ENCODE measurements at regions not wholly inside any gene's neighbourhood (a gene's known extent, or its start where the extent isn't known, plus 50 kb on each side); places are given as distances from the start of the nearest gene placed in this dataset.

DNA sequence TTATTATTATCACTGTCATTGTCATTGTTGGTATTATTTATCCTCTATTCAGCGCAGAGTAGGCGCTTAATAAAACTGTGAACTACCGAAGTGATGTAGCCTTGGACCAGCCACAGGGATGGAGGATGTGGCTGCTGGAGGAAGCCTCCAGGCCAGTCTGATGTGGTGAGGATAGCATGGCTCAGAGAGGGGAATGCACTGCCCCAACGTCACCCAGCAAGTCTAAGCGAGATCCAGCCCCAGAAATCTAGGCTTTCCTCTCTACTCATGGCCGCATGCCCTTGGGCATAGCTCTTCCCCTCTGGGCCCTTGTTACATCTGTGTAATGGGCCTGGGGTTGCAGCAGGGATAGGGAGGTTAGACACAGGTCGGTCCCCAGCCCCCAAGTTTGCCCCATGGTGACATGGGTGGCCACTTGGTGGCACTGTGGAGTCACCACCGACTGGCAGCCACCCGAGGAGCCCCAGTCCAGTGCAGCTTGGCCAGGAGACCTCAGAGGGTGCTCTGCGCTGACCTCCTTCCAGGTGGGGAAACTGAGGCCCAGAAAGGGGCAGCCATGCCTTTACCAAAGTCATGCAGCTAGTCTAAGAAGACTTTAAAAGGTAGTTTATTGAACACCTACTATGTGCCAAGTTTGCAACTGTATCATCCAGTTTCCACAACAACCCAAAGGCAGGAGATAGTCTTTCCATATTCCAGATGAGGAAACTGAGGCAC lies 395.7 kb downstream of the MN1 start:
- DNase-seq, result peak; percentile 11

- DNase-seq, result no peak
Observed at GRCh38 chr22:27406389-27406861, 395.1 kb downstream of the MN1 start.

DNA sequence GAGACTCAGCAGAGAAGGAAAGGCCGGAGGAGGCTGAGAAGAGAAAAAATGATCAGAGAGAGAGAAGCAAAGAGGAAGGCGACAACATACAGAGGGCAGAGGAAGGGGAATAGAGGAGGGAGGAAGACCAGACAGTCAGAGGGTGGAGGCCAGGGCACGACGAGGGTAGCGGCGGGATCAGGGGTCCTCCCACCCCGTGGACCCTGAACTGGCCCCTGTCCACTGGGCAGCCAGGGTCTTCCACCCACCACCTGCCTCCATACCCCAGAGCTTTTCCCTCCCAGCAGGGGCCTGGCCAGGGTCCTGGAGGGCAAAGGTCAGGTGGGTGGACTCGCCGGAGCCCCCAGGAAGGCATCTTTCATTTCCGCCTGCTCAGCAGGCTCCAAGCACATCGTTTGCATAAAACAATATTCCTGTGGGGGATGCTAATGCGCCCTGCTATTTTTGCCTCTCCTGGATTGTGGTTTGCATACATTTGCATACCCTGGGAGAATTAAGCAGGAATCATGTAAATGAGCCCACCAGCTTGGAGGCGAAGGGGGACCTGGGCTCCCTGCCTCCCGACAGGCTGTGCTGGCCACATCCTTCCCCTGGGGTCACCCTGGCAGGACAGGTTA lies 394.1 kb downstream of the MN1 start:
- no peak for DNase-seq

DNA sequence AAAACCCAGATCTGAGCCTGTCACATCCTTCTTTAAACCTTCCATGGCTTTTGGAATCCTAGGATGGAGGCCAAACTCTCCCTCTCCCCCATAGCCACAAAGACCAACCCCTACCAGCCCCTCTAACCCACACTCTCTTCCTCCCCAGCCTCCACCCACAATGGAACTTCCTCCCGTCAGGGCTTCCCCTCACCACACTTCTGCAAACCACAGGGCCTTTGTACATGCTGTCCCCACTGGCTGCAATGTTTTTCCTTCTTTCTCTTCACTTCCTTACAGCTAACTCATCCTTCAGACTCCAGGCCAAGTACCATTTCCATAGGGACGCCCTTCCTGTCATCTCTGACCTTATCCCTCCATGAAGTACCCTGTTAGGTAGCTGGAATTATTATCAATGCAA lies 393.5 kb downstream of the MN1 start:
- DNase-seq, result no peak

GRCh38 chr22:27409299-27409698 lies 392.3 kb downstream of the MN1 start:
- DNase-seq, result no peak

- no peak for DNase-seq
Observed at GRCh38 chr22:27412866-27413445, 388.6 kb downstream of the MN1 start.

- DNase-seq, result no peak
Observed at GRCh38 chr22:27413702-27414101, 387.9 kb downstream of the MN1 start.

DNA sequence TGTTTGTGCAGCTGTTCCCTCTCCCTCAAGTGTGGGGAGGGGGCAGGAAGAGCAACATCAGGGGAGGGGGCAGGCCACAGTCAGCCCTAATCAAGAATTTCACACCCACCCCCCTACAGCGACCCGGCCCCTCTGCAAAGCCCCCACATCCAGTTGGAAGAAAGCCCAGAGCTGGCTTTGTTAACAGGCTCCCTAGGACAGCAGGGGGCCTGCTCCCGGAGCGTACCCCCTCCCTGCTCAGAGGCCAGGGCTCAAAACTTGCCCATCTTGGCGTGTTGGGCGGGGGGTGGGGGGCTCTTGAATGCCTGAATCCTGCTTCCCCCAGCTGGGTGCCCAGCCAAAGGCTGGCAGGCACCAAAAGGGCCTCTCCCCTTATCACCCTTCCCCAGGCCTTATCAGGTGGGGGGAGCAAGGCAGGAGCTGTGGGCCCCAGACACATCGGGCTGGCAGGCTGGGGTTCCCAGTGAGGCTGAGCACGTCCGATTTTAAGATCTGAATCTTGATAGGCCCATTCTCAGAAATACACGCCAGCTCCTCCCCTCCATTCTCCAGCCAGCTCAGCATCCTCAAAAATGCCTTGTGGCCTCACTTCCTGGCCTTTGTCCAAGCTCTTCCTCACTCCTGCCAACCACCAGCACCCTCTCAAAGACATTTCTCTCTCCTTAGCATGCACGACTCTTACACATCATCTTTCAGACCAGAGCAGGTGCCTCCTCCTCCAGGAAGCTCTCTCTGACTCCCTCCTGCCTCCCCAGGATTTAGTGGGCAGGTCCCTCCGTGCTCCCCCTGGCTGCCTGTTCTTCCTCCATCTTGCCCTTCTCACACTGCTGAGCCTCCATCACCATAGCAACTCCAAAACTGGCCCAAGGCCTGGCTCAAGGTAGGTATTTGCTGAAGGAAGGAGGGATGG lies 384.8 kb downstream of the MN1 start:
- DNase-seq, result no peak

DNA sequence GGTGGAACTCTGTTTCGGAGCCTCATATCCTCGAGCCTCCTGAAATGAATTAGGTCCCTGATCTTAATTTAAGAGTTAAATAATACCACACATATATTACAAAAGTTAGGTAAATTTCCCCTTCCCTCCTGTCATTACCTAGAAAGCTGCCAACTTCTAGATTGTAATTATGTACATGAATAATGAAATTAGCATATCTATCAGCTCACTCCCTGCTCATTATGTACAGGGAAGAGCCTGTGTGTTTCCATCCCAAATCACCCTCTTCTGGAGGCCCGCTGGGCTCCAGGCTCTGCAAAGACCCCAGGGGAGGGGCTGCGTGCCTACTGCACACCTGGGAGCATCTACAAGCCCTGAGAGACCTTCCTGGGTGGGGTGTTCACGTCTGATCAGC lies 384.1 kb downstream of the MN1 start:
- no peak for DNase-seq

- no peak for DNase-seq
Observed at GRCh38 chr22:27418261-27418660, 383.3 kb downstream of the MN1 start.

DNA sequence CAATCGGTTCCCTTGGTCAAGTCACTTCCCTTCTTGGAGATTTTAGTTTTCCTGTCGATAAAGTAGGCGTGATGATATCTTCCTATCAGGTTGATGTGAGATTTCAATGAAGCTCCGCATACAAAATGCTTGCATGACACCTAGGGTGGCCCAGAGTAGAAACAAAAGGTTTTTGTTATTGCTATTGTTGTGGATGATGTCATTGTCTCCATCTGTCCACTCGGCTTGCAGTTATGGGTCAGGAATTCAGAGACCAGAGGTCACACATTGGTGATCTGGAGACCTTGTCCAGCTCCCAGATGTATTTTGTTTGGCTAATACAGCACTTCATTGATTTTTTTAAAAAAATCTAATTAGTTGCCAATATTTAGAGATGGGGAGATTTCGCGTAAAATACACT lies 382.1 kb downstream of the MN1 start:
- no peak for DNase-seq

DNA sequence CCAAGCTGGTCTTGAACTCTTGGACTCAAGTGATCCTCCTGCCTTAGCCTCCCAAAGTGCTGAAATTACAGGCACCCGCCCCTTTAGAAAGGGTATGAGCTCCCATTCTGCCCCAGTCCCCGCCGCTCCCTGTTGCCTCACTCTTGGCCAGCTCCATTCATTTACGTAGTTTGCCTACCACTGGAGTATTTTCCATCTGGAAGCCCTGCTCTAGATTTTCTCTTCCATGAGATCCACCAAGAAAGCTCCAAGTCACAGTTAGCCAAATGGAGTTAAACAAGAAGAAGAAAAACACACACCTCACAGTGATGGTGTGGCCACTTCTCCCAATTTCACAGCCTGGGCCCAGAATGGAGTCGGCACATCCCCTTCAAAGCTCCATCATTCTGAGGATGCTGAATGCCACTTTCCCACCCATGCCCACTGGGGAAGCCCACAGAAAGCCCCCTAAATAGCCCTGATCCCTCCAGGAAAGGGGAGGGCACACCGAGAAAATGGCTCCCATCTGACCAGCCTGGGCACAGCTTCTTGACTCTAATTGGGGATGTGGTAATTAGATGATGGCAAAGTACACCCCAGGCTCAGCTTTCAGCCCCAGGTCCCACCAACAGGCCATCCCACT lies 381.2 kb downstream of the MN1 start:
- no peak for DNase-seq

GRCh38 chr22:27420817-27421361 lies 380.7 kb downstream of the MN1 start:
- no peak for DNase-seq

DNA sequence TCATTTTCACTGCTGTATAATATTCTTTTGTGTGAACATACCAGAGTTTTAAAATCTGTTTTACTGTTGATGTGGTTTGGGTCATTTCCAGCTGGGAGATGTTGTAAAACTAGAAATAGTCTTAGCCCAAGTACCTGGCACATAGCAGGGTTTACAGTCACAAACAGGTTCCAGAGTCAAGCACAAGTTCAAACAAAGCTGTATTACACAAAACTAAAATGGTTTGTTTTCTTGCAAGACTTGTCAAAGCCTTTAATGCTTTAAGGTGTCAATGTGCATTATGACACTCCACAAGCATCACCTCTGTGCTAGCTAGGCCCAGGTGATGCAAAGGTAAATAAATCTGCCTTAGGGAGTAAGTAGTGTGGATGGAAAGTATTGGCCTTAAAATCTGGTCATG lies 379.1 kb downstream of the MN1 start:
- DNase-seq, result no peak

- DNase-seq, result no peak
Observed at GRCh38 chr22:27424319-27424718, 377.2 kb downstream of the MN1 start.

GRCh38 chr22:27429476-27429875 lies 372.1 kb downstream of the MN1 start:
- DNase-seq, result no peak

- no peak for DNase-seq
Observed at GRCh38 chr22:27431081-27431480, 370.5 kb downstream of the MN1 start.

DNA sequence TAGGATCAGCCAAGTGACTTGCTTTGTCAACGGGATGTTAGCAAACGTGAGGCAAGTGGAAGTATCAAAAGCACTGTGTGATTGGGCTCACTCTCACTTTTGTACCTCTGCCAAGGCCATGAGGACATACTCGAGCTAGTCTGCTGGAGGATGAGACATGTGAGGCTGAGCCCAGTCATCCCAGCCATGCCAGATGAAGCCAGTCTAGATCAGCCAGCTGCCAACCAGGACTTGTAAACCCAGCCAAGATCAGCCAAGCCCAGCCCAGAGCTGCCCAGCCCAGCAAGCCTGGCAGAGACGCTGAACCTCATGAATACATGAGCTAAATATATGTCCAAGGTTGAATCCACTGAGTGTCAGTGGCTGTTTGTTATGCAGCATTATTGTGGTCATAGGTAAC lies 369.7 kb downstream of the MN1 start:
- no peak for DNase-seq

DNA sequence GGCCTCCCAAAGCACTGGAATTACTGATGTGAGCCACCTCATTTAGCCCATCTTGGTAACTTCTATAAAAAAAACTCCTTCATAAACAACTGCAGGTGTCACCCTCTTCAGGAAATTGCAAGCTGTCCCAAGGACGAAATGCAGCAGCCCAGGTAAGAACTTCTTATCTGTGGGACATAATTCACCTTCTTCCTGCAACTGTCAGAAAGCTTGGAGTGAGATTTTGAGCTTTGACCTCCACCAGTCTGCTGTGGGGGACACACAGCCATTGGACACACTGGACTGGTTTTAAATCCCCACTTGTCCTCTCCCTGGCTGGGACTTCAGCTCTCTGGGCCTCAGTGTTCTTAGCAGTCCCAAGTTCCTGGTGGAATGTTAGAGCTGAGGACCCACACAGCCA lies 368.5 kb downstream of the MN1 start:
- DNase-seq, result no peak

DNA sequence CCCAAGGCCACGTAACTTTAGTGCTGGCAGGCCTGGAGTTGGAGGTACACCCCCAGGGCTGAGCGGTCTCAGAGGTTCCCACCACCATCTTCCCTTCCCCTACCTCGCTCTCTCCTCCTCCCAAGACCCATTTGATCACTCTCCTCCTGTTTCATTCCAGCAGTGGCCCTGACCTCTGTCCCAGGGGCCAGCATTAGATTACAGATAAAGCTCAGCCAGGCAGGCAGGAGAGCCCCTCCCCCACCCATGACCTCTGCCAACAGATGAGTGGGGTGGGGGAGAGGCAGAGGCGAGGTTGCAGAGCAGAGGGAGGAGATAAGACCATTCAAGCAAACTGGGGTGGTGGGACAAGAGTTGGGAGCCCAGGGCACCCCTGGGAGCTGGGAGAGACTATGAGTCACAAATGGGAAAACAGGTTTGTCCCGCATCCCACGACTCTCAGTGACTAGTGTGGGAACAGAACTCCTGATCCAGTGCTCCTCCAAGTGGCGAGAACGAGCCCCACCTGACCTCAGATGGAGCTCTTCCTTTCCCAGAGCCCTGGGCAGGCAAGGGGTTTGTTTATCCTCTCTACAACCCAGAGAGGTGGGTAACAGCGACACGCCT lies 367.9 kb downstream of the MN1 start:
- DNase-seq, result no peak

DNA sequence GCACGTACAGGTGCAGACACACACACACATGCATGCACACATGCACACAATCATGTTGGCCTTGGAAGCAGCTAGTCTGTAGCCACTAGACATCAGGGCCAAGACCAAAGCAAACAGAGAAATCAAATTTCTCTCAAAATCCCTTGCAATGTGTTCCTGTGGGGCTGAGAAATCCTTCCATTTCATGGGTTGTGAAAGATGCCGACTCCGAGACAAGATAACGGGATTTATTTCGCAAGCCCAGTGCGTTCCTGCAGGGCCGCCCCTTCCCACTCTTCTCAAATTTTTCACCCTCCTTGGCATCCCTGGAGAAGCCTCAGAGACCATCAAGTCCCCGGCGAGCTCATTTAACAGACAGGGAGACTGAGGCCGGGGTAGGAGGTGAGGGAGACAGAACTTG lies 366.7 kb downstream of the MN1 start:
- no peak for DNase-seq

Data from stimulated activated CD4-positive, alpha-beta T cell treated with anti-CD3 and anti-CD28 coated beads, Interleukin-12 subunit alpha, Interleukin-12 subunit beta, amount 100 ng/mL, for 4 hours (primary cell).